H9 (cell line): ENCODE measurements at regions not wholly inside any gene's neighbourhood (a gene's known extent, or its start where the extent isn't known, plus 50 kb on each side); places are given as distances from the start of the nearest gene placed in this dataset.

Experiments used
- DNase-seq: peaks from one replicate; pipeline ENCODE4 v3.0.0-alpha.2; 2017
- H2AFZ ChIP-seq: one replicate; pipeline ENCODE4 v1.6.1; 2013; ENCODE audit warnings: mild to moderate bottlenecking, low read length, control low read depth, moderate library complexity
- H2AK5ac ChIP-seq: 2 replicates; pipeline ENCODE4 v1.6.1; 2013; ENCODE audit warnings: low read length, control low read depth, mixed read lengths; ENCODE audit not compliant: insufficient read length
- H2BK120ac ChIP-seq: one replicate; pipeline ENCODE4 v1.6.1; 2013; ENCODE audit warnings: low read depth, mild to moderate bottlenecking, low read length, control low read depth, inconsistent platforms; ENCODE audit not compliant: poor library complexity, severe bottlenecking
- H2BK12ac ChIP-seq: 2 replicates; pipeline ENCODE4 v1.6.1; 2013; ENCODE audit warnings: low read length, control low read depth, mixed read lengths, low read depth; ENCODE audit not compliant: insufficient read length
- H2BK15ac ChIP-seq: 2 replicates; pipeline ENCODE4 v1.6.1; 2013; ENCODE audit warnings: low read depth, low read length, control low read depth
- H2BK20ac ChIP-seq: one replicate; pipeline ENCODE4 v1.6.1; 2013; ENCODE audit warnings: low read depth, mild to moderate bottlenecking, low read length, control low read depth, inconsistent platforms; ENCODE audit not compliant: poor library complexity, severe bottlenecking
- H2BK5ac ChIP-seq: 2 replicates; pipeline ENCODE4 v1.6.1; 2013; ENCODE audit warnings: low read length, control low read depth, mixed read lengths; ENCODE audit not compliant: insufficient read length
- H3K14ac ChIP-seq: 2 replicates; pipeline ENCODE4 v1.6.1; 2013; ENCODE audit warnings: low read length, control low read depth; ENCODE audit not compliant: insufficient read depth
- H3K18ac ChIP-seq: 2 replicates; pipeline ENCODE4 v1.6.1; 2013; ENCODE audit warnings: low read depth, mild to moderate bottlenecking, mixed read lengths, low read length, control low read depth; ENCODE audit not compliant: insufficient read length
- H3K23ac ChIP-seq: 2 replicates; pipeline ENCODE4 v1.6.1; 2013; ENCODE audit warnings: low read length, control low read depth, mixed read lengths, low read depth; ENCODE audit not compliant: insufficient read length
- H3K23me2 ChIP-seq: 2 replicates; pipeline ENCODE4 v1.6.1; 2013; ENCODE audit warnings: low read depth, mild to moderate bottlenecking, mixed read lengths, low read length, control low read depth; ENCODE audit not compliant: insufficient read length, poor library complexity, severe bottlenecking
- H3K27ac ChIP-seq: 2 replicates; pipeline ENCODE4 v1.5.1; 2013; ENCODE audit warnings: low read length, control low read depth, mixed read lengths, low read depth; ENCODE audit not compliant: insufficient read length
- H3K27me3 ChIP-seq: 2 replicates; pipeline ENCODE4 v1.6.1; 2013; ENCODE audit warnings: low read length, control low read depth, inconsistent platforms; ENCODE audit not compliant: insufficient read depth
- H3K4ac ChIP-seq: 2 replicates; pipeline ENCODE4 v1.6.1; 2013; ENCODE audit warnings: low read depth, mild to moderate bottlenecking, control low read depth, inconsistent platforms, low read length, moderate library complexity
- H3K4me1 ChIP-seq: 2 replicates; pipeline ENCODE4 v1.6.1; 2013; ENCODE audit warnings: low read length, control low read depth, inconsistent platforms; ENCODE audit not compliant: insufficient read depth
- H3K4me2 ChIP-seq: 2 replicates; pipeline ENCODE4 v1.6.1; 2013; ENCODE audit warnings: low read length, control low read depth, mixed read lengths; ENCODE audit not compliant: insufficient read length, insufficient read depth
- H3K56ac ChIP-seq: 2 replicates; pipeline ENCODE4 v1.6.1; 2013; ENCODE audit warnings: low read depth, mild to moderate bottlenecking, mixed read lengths, low read length, control low read depth; ENCODE audit not compliant: insufficient read length
- H3K79me1 ChIP-seq: 2 replicates; pipeline ENCODE4 v1.6.1; 2013; ENCODE audit warnings: low read depth, mild to moderate bottlenecking, moderate library complexity, low read length, control low read depth, inconsistent platforms; ENCODE audit not compliant: insufficient read depth, poor library complexity, severe bottlenecking
- H3K79me2 ChIP-seq: 2 replicates; pipeline ENCODE4 v1.6.1; 2013; ENCODE audit warnings: low read length, control low read depth, inconsistent platforms; ENCODE audit not compliant: insufficient read depth
- H3K9ac ChIP-seq: 2 replicates; pipeline ENCODE4 v1.6.1; 2013; ENCODE audit warnings: low read length, control low read depth, mixed read lengths; ENCODE audit not compliant: insufficient read length; ENCODE audit errors: extremely low read depth
- H3K9me3 ChIP-seq: one replicate; pipeline ENCODE4 v1.6.1; 2013; ENCODE audit warnings: low read depth, low read length, inconsistent platforms; ENCODE audit not compliant: control insufficient read depth
- H3T11ph ChIP-seq: one replicate; pipeline ENCODE4 v1.6.1; 2013; ENCODE audit warnings: mild to moderate bottlenecking, low read length, control low read depth, inconsistent platforms
- H4K20me1 ChIP-seq: one replicate; pipeline ENCODE4 v1.6.1; 2013; ENCODE audit not compliant: control insufficient read depth, insufficient read length, insufficient read depth
- H4K5ac ChIP-seq: 2 replicates; pipeline ENCODE4 v1.6.1; 2013; ENCODE audit warnings: low read depth, mild to moderate bottlenecking, mixed read lengths, low read length, control low read depth; ENCODE audit not compliant: insufficient read length
- H4K8ac ChIP-seq: replicated peaks from 2 replicates; pipeline ENCODE4 v1.6.1; 2013; ENCODE audit warnings: low read length, control low read depth, mixed read lengths, low read depth; ENCODE audit not compliant: insufficient read length
- H4K91ac ChIP-seq: 2 replicates; pipeline ENCODE4 v1.6.1; 2013; ENCODE audit warnings: low read depth, mild to moderate bottlenecking, moderate library complexity, mixed read lengths, low read length, control low read depth; ENCODE audit not compliant: insufficient read length
- H3K27ac Mint-ChIP-seq, 3 experiments: 2 replicates in 2 of 3; 3 replicates in 1 of 3; pipeline ENCODE4 v1.8.0; 2020 to 2021; ENCODE audit warnings: mixed read lengths in 3 of 3, mild to moderate bottlenecking in 1 of 3, moderate library complexity in 1 of 3
- H3K27me3 Mint-ChIP-seq: 2 replicates; pipeline ENCODE4 v1.8.0; 2021; ENCODE audit warnings: low read depth, mild to moderate bottlenecking, moderate library complexity, mixed read lengths
- H3K36me3 Mint-ChIP-seq, 3 experiments: 2 replicates in 2 of 3; 3 replicates in 1 of 3; pipeline ENCODE4 v1.8.0; 2020 to 2021; ENCODE audit warnings: low read depth in 3 of 3, mixed read lengths in 3 of 3; ENCODE audit not compliant: insufficient read depth in 1 of 3
- H3K4me1 Mint-ChIP-seq, 2 experiments: 2 replicates each; pipeline ENCODE4 v1.8.0; 2020; ENCODE audit warnings: mixed read lengths in 2 of 2
- H3K4me3 Mint-ChIP-seq, 2 experiments: 2 replicates in 1 of 2; 3 replicates in 1 of 2; pipeline ENCODE4 v1.8.0; 2020 to 2021; ENCODE audit warnings: mild to moderate bottlenecking in 2 of 2, mixed read lengths in 2 of 2, moderate library complexity in 1 of 2
- H3K9me3 Mint-ChIP-seq, 2 experiments: 2 replicates in 1 of 2; 3 replicates in 1 of 2; pipeline ENCODE4 v1.8.0; 2020; ENCODE audit warnings: mild to moderate bottlenecking in 2 of 2, mixed read lengths in 2 of 2, moderate library complexity in 1 of 2
- CTCF ChIP-seq: fragments of 200-600 bp; sonication (generic); conservative IDR thresholded peaks from 3 replicates; pipeline ENCODE4 v1.8.0; 2021; ENCODE audit warnings: antibody characterized with exemption, mild to moderate bottlenecking
- WGBS: extraction: QIAGEN DNeasy Blood & Tissue Kit; methylation state at CpG from one replicate; pipeline ENCODE4 v1.1.7; 2013; ENCODE audit warnings: missing lambda C conversion rate, low lambda C conversion rate, mixed read lengths; ENCODE audit not compliant: insufficient read length; ENCODE audit errors: extremely low coverage; 5-methylcytosine and 5-hydroxymethylcytosine counted together

- peaks cover 0 to 4% (median 0%) of the 10 kb centered on the region in 3 experiments; a peak in 2 of 7 replicates for H3K36me3 Mint-ChIP-seq
- Histone ChIP-seq H3T11ph (no peak overlapping the region), H3K9me3 (no peaks in the 10 kb centered on the region), H2BK12ac (no peak overlapping the region), H3K23me2 (no peaks in the 10 kb centered on the region), H3K79me1 (no peaks in the 10 kb centered on the region), H3K4me1 (peaks cover 4% of the 10 kb centered on the region; the same call in 1 of the 2 replicates), H3K23ac (no peak overlapping the region), H4K20me1 (no peaks in the 10 kb centered on the region), H2BK20ac (no peak overlapping the region), H3K4me2 (no peak overlapping the region), H3K27ac (no peak overlapping the region), H3K79me2 (no peaks in the 10 kb centered on the region), H3K27me3 (no peaks in the 10 kb centered on the region), H2AK5ac (no peak overlapping the region), H4K91ac (no peak overlapping the region), H3K56ac (no peak overlapping the region), H2BK5ac (no peak overlapping the region), H3K14ac (no peak overlapping the region), H3K4ac (no peak overlapping the region), H2AFZ (no peak overlapping the region), H2BK15ac (no peak overlapping the region), H3K9ac (no peak overlapping the region), H4K5ac (no peak overlapping the region), H3K18ac (no peak overlapping the region), H2BK120ac (no peak overlapping the region), H4K8ac (no peak overlapping the region)
- H3K4me3 Mint-ChIP-seq, result no peak overlapping the region
- no peaks in the 10 kb centered on the region for H3K9me3 Mint-ChIP-seq
- H3K27me3 Mint-ChIP-seq, result no peaks in the 10 kb centered on the region
- DNase-seq, result no peak
- peaks cover 36 to 41% of the 10 kb centered on the region in 2 experiments for H3K4me1 Mint-ChIP-seq
- no peak for TF ChIP-seq CTCF
- H3K27ac Mint-ChIP-seq, result no peak overlapping the region
- no CpG with 5 or more reads among the region's 4 CpGs for WGBS
These were observed 165.7 kb upstream of the DMRT1 start for GRCh38 chr9:675697-676370.
